AG09319 (cell line): ENCODE measurements at regions not wholly inside any gene's neighbourhood (a gene's known extent, or its start where the extent isn't known, plus 50 kb on each side); places are given as distances from the start of the nearest gene placed in this dataset.

Source experiments
- DNase-seq: peaks from one replicate; pipeline ENCODE4 v3.0.0-alpha.2; 2010; ENCODE audit warnings: low read depth; ENCODE audit errors: extremely low read depth
- CTCF ChIP-seq: IDR thresholded peaks from 2 replicates; pipeline ENCODE4 v1.5.1; 2011; ENCODE audit warnings: low read depth, mild to moderate bottlenecking, inconsistent platforms, low read length, moderate library complexity

- no peak for DNase-seq
- no peak for TF ChIP-seq CTCF
Measured at GRCh38 chr9:91023741-91024140, 222.1 kb downstream of the SYK start.

GRCh38 chr9:91024841-91025240, 223.2 kb downstream of the SYK start:
- no peak for TF ChIP-seq CTCF

GRCh38 chr9:91025856-91026255, 224.2 kb downstream of the SYK start:
- DNase-seq: no peak
- no peak for TF ChIP-seq CTCF

More at GRCh38 chr9:91024841-91025240, 223.2 kb downstream of the SYK start:
- DNase-seq: no peak

GRCh38 chr9:91026266-91026665, 224.6 kb downstream of the SYK start:
- no peak for DNase-seq
- TF ChIP-seq CTCF: no peak

- DNase-seq: no peak
- TF ChIP-seq CTCF: no peak
Measured at GRCh38 chr9:91027005-91027404, 225.4 kb downstream of the SYK start.

- DNase-seq: no peak
- no peak for TF ChIP-seq CTCF
Measured at GRCh38 chr9:91028166-91028827, 226.7 kb downstream of the SYK start.

GRCh38 chr9:91029650-91030361, 228.2 kb downstream of the SYK start:
- no peak for TF ChIP-seq CTCF

More at GRCh38 chr9:91029650-91030361, 228.2 kb downstream of the SYK start:
- DNase-seq: no peak
